ENCODE measurements at regions not wholly inside any gene's neighbourhood (a gene's known extent, or its start where the extent isn't known, plus 50 kb on each side); places are given as distances from the start of the nearest gene placed in this dataset.

DNA sequence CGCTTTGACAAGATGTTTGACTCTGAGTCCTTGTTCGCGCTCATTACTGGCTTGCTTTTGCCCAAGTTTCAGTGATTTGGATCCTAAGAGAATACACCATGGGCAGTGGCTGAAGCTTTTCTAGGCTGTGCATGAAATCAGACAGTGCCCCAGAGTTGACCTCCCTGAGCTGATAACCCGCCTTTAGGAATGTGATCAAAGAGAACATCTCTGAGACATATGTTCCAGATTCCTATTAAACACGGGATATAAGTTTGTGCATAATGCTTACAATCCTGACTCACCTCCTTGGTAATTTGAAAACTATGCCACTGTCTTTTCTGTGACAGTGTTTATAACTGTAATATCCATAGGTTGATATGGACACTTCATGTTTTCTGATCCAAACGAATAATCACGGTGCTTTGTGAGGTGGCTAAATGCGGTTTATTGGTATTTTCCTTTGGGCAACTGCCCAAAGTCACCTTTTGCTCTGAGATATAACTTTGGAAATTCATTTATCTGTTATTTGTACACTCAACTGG, 732.9 kb downstream of the MTRR start:
- no peak overlapping the region for H2AFZ ChIP-seq (ENCODE audit: low read depth, low read length)
- no peaks in the 10 kb centered on the region for H4K20me1 ChIP-seq (replicated peaks; ENCODE audit: control insufficient read depth, extremely low read depth, insufficient read depth, low read length)
- H3K36me3 ChIP-seq (ENCODE audit: control insufficient read depth in 2 of 2, extremely low read depth in 1 of 2, insufficient read depth in 2 of 2, low read length in 2 of 2), result no peaks in the 10 kb centered on the region
- no peaks in the 10 kb centered on the region for H3K79me2 ChIP-seq (ENCODE audit: control insufficient read depth, insufficient read depth, low read length)
- H3K4me3 ChIP-seq (replicated peaks in 1 of 3; ENCODE audit: insufficient read depth in 1 of 3, low read depth in 1 of 3, low read length in 3 of 3), result no peak overlapping the region
- CTCF ChIA-PET, result no interaction called here
- H3K9me3 ChIP-seq (replicated peaks; ENCODE audit: control insufficient read depth, insufficient read depth, low read length), result peaks cover 4% of the 10 kb centered on the region
- dilution Hi-C loops (cut with MboI; ENCODE audit: extremely low pct_ligation_motif_present, low sequenced_read_pairs), result no loop called here
- DNase-seq (ENCODE audit: low read depth, low spot score), result no peak
- no peak overlapping the region for H3K9ac ChIP-seq (replicated peaks; ENCODE audit: extremely low read depth, insufficient read depth, low read length)
- intact Hi-C loops (cut with micrococcal nuclease), result no loop called here
- no peak overlapping the region for H3K27ac ChIP-seq (ENCODE audit: insufficient read depth, low read depth, low read length)
- BruUV-seq (replicated peaks), result no TSS peak
- H3K4me1 ChIP-seq (ENCODE audit: control insufficient read depth, extremely low read depth, insufficient read depth, low read length), result no peaks in the 10 kb centered on the region
- POLR2A ChIA-PET, result no interaction called here
- H3K9me1 ChIP-seq (replicated peaks; ENCODE audit: control insufficient read depth, extremely low read depth, insufficient read depth, low read length), result no peaks in the 10 kb centered on the region
- no peak overlapping the region for H3K4me2 ChIP-seq (ENCODE audit: insufficient read depth, low read length)
- no peaks in the 10 kb centered on the region for H3K27me3 ChIP-seq (ENCODE audit: control insufficient read depth in 2 of 2, insufficient read depth in 2 of 2, low read length in 2 of 2)
- no peak for TF ChIP-seq POLR2A (IDR thresholded peaks at IDR 0.05; ENCODE audit: low read depth, low read length)
- no peak for FAIRE-seq

DNA sequence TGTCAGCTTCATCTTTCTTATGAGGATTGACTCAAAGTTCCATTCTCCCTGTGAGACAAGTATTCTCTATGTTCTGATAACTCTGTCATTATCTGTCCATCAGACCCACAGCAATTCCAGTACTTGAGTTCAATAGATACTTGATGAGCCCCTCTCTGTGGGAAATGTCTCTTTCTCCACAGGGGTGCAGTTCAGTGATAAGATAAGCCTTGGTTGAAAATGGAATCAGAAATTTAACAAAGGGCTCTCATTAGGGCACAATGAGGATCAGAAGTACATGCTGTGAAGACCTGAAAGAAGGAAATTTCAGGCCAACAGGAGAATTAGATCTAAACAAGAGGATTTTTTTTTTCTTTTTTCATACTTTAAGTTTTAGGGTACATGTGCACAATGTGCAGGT, 737.3 kb downstream of the MTRR start:
- FAIRE-seq, result no peak
- BruUV-seq (replicated peaks), result no TSS peak

More for the DNA sequence above, 737.3 kb downstream of the MTRR start:
- Histone ChIP-seq H3K36me3 (ENCODE audit: control insufficient read depth in 2 of 2, extremely low read depth in 1 of 2, insufficient read depth in 2 of 2, low read length in 2 of 2) (no peaks in the 10 kb centered on the region), H3K27me3 (ENCODE audit: control insufficient read depth in 2 of 2, insufficient read depth in 2 of 2, low read length in 2 of 2) (no peaks in the 10 kb centered on the region), H3K4me2 (ENCODE audit: insufficient read depth, low read length) (no peak overlapping the region), H3K27ac (ENCODE audit: insufficient read depth, low read depth, low read length) (no peak overlapping the region), H3K4me3 (replicated peaks in 1 of 3; ENCODE audit: insufficient read depth in 1 of 3, low read depth in 1 of 3, low read length in 3 of 3) (no peak overlapping the region), H2AFZ (ENCODE audit: low read depth, low read length) (no peak overlapping the region), H3K9me3 (replicated peaks; ENCODE audit: control insufficient read depth, insufficient read depth, low read length) (peaks cover 3% of the 10 kb centered on the region), H3K79me2 (ENCODE audit: control insufficient read depth, insufficient read depth, low read length) (no peaks in the 10 kb centered on the region), H3K4me1 (ENCODE audit: control insufficient read depth, extremely low read depth, insufficient read depth, low read length) (no peaks in the 10 kb centered on the region), H3K9ac (replicated peaks; ENCODE audit: extremely low read depth, insufficient read depth, low read length) (no peak overlapping the region), H3K9me1 (replicated peaks; ENCODE audit: control insufficient read depth, extremely low read depth, insufficient read depth, low read length) (no peaks in the 10 kb centered on the region), H4K20me1 (replicated peaks; ENCODE audit: control insufficient read depth, extremely low read depth, insufficient read depth, low read length) (no peaks in the 10 kb centered on the region)
- dilution Hi-C loops (cut with MboI; ENCODE audit: extremely low pct_ligation_motif_present, low sequenced_read_pairs), result no loop called here
- intact Hi-C loops (cut with micrococcal nuclease), result no loop called here
- CTCF ChIA-PET, result no interaction called here
- TF ChIP-seq GATA2 (IDR thresholded peaks at IDR 0.05; ENCODE audit: insufficient read depth, insufficient read length, low read depth, low read length) (no peak), EZH2 (IDR thresholded peaks at IDR 0.05; ENCODE audit: borderline replicate concordance, low read depth, low read length, severe bottlenecking) (no peak), JUN (IDR thresholded peaks at IDR 0.05; ENCODE audit: borderline replicate concordance, insufficient read depth, insufficient read length, low read depth) (no peak)
- TF ChIP-seq, protein P1, sequence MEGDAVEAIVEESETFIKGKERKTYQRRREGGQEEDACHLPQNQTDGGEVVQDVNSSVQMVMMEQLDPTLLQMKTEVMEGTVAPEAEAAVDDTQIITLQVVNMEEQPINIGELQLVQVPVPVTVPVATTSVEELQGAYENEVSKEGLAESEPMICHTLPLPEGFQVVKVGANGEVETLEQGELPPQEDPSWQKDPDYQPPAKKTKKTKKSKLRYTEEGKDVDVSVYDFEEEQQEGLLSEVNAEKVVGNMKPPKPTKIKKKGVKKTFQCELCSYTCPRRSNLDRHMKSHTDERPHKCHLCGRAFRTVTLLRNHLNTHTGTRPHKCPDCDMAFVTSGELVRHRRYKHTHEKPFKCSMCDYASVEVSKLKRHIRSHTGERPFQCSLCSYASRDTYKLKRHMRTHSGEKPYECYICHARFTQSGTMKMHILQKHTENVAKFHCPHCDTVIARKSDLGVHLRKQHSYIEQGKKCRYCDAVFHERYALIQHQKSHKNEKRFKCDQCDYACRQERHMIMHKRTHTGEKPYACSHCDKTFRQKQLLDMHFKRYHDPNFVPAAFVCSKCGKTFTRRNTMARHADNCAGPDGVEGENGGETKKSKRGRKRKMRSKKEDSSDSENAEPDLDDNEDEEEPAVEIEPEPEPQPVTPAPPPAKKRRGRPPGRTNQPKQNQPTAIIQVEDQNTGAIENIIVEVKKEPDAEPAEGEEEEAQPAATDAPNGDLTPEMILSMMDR (IDR thresholded peaks at IDR 0.05; ENCODE audit: extremely low read depth in 1 of 2, insufficient read depth in 1 of 2, low read depth in 1 of 2, low read length in 2 of 2), result no peak
- POLR2A ChIA-PET, result no interaction called here
- DNase-seq (ENCODE audit: low read depth, low spot score), result no peak

All from endothelial cell of umbilical vein (primary cell).